ENCODE measurements at regions not wholly inside any gene's neighbourhood (a gene's known extent, or its start where the extent isn't known, plus 50 kb on each side); places are given as distances from the start of the nearest gene placed in this dataset.

DNA sequence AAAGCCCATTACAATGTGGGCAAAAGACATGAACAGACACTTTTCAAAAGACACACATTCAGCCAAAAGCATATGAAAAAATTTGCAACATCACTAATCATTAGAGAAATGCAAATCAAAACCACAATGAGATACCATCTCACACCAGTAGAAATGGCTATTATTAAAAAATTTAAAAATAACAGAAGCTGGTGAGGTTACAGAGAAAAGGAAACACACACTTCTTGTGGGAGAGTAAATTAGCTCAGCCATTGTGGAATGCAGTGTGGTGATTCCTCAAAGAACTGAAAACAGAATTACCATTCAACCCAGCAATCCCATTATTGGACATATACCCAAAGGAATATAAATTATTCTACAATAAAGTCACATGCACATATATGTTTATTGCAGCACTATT is 585.2 kb upstream of the TUSC1 start:
- Histone ChIP-seq H3K27ac (ENCODE audit: low read length) (no peak overlapping the region), H3K4me1 (ENCODE audit: control insufficient read depth, insufficient read depth, low read length) (no peaks in the 10 kb centered on the region), H3K27me3 (ENCODE audit: control insufficient read depth, insufficient read depth, low read length) (no peaks in the 10 kb centered on the region), H3K4me3 (ENCODE audit: low read depth in 2 of 2, low read length in 2 of 2) (no peak overlapping the region), H3K9me3 (ENCODE audit: control insufficient read depth, insufficient read depth, low read depth, low read length) (no peaks in the 10 kb centered on the region), H3K36me3 (ENCODE audit: control insufficient read depth, insufficient read depth, low read length) (no peaks in the 10 kb centered on the region)
- CTCF ChIA-PET: no interaction called here
- TF ChIP-seq SIN3A (IDR thresholded peaks at IDR 0.05; ENCODE audit: borderline replicate concordance, insufficient read depth, low read depth, low read length): no peak
- TF ChIP-seq, protein P1, sequence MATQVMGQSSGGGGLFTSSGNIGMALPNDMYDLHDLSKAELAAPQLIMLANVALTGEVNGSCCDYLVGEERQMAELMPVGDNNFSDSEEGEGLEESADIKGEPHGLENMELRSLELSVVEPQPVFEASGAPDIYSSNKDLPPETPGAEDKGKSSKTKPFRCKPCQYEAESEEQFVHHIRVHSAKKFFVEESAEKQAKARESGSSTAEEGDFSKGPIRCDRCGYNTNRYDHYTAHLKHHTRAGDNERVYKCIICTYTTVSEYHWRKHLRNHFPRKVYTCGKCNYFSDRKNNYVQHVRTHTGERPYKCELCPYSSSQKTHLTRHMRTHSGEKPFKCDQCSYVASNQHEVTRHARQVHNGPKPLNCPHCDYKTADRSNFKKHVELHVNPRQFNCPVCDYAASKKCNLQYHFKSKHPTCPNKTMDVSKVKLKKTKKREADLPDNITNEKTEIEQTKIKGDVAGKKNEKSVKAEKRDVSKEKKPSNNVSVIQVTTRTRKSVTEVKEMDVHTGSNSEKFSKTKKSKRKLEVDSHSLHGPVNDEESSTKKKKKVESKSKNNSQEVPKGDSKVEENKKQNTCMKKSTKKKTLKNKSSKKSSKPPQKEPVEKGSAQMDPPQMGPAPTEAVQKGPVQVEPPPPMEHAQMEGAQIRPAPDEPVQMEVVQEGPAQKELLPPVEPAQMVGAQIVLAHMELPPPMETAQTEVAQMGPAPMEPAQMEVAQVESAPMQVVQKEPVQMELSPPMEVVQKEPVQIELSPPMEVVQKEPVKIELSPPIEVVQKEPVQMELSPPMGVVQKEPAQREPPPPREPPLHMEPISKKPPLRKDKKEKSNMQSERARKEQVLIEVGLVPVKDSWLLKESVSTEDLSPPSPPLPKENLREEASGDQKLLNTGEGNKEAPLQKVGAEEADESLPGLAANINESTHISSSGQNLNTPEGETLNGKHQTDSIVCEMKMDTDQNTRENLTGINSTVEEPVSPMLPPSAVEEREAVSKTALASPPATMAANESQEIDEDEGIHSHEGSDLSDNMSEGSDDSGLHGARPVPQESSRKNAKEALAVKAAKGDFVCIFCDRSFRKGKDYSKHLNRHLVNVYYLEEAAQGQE (IDR thresholded peaks at IDR 0.05; ENCODE audit: insufficient read depth in 1 of 2, low read depth in 2 of 2, low read length in 1 of 2): no peak
- TF ChIP-seq, protein P2, sequence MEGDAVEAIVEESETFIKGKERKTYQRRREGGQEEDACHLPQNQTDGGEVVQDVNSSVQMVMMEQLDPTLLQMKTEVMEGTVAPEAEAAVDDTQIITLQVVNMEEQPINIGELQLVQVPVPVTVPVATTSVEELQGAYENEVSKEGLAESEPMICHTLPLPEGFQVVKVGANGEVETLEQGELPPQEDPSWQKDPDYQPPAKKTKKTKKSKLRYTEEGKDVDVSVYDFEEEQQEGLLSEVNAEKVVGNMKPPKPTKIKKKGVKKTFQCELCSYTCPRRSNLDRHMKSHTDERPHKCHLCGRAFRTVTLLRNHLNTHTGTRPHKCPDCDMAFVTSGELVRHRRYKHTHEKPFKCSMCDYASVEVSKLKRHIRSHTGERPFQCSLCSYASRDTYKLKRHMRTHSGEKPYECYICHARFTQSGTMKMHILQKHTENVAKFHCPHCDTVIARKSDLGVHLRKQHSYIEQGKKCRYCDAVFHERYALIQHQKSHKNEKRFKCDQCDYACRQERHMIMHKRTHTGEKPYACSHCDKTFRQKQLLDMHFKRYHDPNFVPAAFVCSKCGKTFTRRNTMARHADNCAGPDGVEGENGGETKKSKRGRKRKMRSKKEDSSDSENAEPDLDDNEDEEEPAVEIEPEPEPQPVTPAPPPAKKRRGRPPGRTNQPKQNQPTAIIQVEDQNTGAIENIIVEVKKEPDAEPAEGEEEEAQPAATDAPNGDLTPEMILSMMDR (IDR thresholded peaks at IDR 0.05): no peak
- DNase-seq (ENCODE audit: low read depth, low spot score) (no peak), ATAC-seq (no peak)
- intact Hi-C loops (cut with micrococcal nuclease; ENCODE audit: unreplicated experiment) (no loop called here), in situ Hi-C loops (cut with HindIII; ENCODE audit: low pct_unique_long_range_greater_than_20kb, low sequenced_read_pairs) (no loop called here)
- no TSS peak for BruUV-seq (replicated peaks)
- POLR2A ChIA-PET: no interaction called here

DNA sequence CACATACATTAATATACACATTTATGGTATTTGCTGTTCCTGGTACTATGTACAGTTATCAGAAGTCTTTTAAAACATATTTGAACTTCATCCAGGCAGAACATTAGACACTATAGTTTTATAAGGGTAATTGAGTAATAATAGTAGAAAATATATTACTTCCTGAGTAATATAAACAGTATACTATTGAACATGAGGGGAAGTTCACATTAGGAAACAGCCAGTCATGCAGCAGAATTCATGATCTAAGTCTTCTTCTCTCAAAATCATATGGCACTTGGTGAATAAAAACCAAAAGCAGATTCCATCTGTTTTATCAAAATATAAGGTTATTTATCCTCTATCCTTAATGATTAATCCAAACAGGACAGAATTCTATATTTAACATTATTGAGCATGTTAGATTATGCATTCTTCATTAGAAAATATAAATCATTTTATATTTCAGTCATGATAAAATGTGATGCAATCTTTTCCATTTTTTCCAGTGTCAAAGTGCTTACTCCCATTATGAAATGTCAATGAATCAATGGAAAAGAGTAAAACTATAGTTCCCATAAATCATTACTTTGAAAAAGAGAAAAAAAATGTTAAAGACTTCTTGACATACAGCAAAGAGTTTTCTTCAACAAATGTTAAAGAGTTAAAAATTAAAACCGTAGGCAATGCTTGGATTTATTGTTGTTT is 584.3 kb upstream of the TUSC1 start:
- H3K9me3 ChIP-seq (ENCODE audit: control insufficient read depth, insufficient read depth, low read depth, low read length): no peaks in the 10 kb centered on the region
- H3K4me3 ChIP-seq (ENCODE audit: low read depth in 2 of 2, low read length in 2 of 2): no peak overlapping the region
- in situ Hi-C loops (cut with HindIII; ENCODE audit: low pct_unique_long_range_greater_than_20kb, low sequenced_read_pairs) (no loop called here), intact Hi-C loops (cut with micrococcal nuclease; ENCODE audit: unreplicated experiment) (no loop called here)
- DNase-seq (ENCODE audit: low read depth, low spot score) (no peak), ATAC-seq (no peak)
- no peaks in the 10 kb centered on the region for H3K4me1 ChIP-seq (ENCODE audit: control insufficient read depth, insufficient read depth, low read length)
- BruUV-seq (replicated peaks): no TSS peak
- TF ChIP-seq SIN3A (IDR thresholded peaks at IDR 0.05; ENCODE audit: borderline replicate concordance, insufficient read depth, low read depth, low read length) (no peak), POLR2AphosphoS5 (IDR thresholded peaks at IDR 0.05; ENCODE audit: low read depth, low read length) (no peak), TCF7L2 (IDR thresholded peaks at IDR 0.05; ENCODE audit: low read depth, low read length) (no peak)
- TF ChIP-seq, protein P1 (IDR thresholded peaks at IDR 0.05; ENCODE audit: insufficient read depth in 1 of 2, low read depth in 2 of 2, low read length in 1 of 2): no peak
- TF ChIP-seq, protein P2 (IDR thresholded peaks at IDR 0.05): no peak
- H3K27ac ChIP-seq (ENCODE audit: low read length): no peak overlapping the region
- CTCF ChIA-PET: no interaction called here
- POLR2A ChIA-PET: no interaction called here
- H3K36me3 ChIP-seq (ENCODE audit: control insufficient read depth, insufficient read depth, low read length): no peaks in the 10 kb centered on the region
- no peaks in the 10 kb centered on the region for H3K27me3 ChIP-seq (ENCODE audit: control insufficient read depth, insufficient read depth, low read length)
